ENCODE measurements at regions not wholly inside any gene's neighbourhood (a gene's known extent, or its start where the extent isn't known, plus 50 kb on each side); places are given as distances from the start of the nearest gene placed in this dataset.

- TF ChIP-seq CTCF (conservative IDR thresholded peaks at IDR 0.05 in 1 of 2, IDR thresholded peaks at IDR 0.05 in 1 of 2; ENCODE audit: extremely low read depth in 1 of 2, insufficient read depth in 1 of 2, low read depth in 1 of 2, low read length in 2 of 2) (no peak), EZH2 (IDR thresholded peaks at IDR 0.05; ENCODE audit: borderline replicate concordance, low read length) (no peak)
Observed at GRCh38 chr4:3669553-3669949, 96.6 kb upstream of the ADRA2C start.
